Endodermal cell (in vitro differentiated cells): ENCODE measurements at regions not wholly inside any gene's neighbourhood (a gene's known extent, or its start where the extent isn't known, plus 50 kb on each side); places are given as distances from the start of the nearest gene placed in this dataset.

ENCODE experiments used
- DNase-seq: peaks from one replicate; pipeline ENCODE4 v3.0.0-alpha.2; 2017
- H3K27ac ChIP-seq: 2 replicates; pipeline ENCODE4 v1.5.1; 2013; ENCODE audit warnings: mild to moderate bottlenecking, low read depth, low read length, moderate library complexity
- H3K27me3 ChIP-seq: 2 replicates; pipeline ENCODE4 v1.6.1; 2013; ENCODE audit warnings: mild to moderate bottlenecking, low read length, moderate library complexity; ENCODE audit not compliant: insufficient read depth, control insufficient read depth, poor library complexity, severe bottlenecking
- H3K36me3 ChIP-seq: 2 replicates; pipeline ENCODE4 v1.7.0; 2013; ENCODE audit warnings: mild to moderate bottlenecking, low read length, moderate library complexity; ENCODE audit not compliant: control insufficient read depth, insufficient read depth
- H3K4me1 ChIP-seq: one replicate; pipeline ENCODE4 v1.7.0; 2013; ENCODE audit warnings: low read length; ENCODE audit not compliant: control insufficient read depth, insufficient read depth
- H3K4me3 ChIP-seq: 2 replicates; pipeline ENCODE4 v1.5.1; 2013; ENCODE audit warnings: mild to moderate bottlenecking, low read length, moderate library complexity
- H3K9ac ChIP-seq: 2 replicates; pipeline ENCODE4 v1.6.1; 2013; ENCODE audit warnings: mild to moderate bottlenecking, low read length, moderate library complexity; ENCODE audit not compliant: poor library complexity, severe bottlenecking; ENCODE audit errors: extremely low read depth
- H3K9me3 ChIP-seq: 2 replicates; pipeline ENCODE4 v1.6.1; 2013; ENCODE audit warnings: mild to moderate bottlenecking, low read length, moderate library complexity; ENCODE audit not compliant: control insufficient read depth
- H3K27ac Mint-ChIP-seq: 2 replicates; pipeline ENCODE4 v1.8.0; 2020; ENCODE audit warnings: mixed read lengths
- H3K27me3 Mint-ChIP-seq: 2 replicates; pipeline ENCODE4 v1.8.0; 2021; ENCODE audit warnings: mild to moderate bottlenecking, mixed read lengths; ENCODE audit not compliant: insufficient read depth
- H3K36me3 Mint-ChIP-seq: 2 replicates; pipeline ENCODE4 v1.8.0; 2020; ENCODE audit warnings: low read depth, mixed read lengths
- H3K4me1 Mint-ChIP-seq: 2 replicates; pipeline ENCODE4 v1.8.0; 2020; ENCODE audit warnings: mixed read lengths
- H3K4me3 Mint-ChIP-seq: 2 replicates; pipeline ENCODE4 v1.8.0; 2020; ENCODE audit warnings: mild to moderate bottlenecking, moderate library complexity, mixed read lengths
- H3K9me3 Mint-ChIP-seq: 2 replicates; pipeline ENCODE4 v1.8.0; 2020; ENCODE audit warnings: mild to moderate bottlenecking, mixed read lengths
- CTCF ChIP-seq: fragments of 200-600 bp; sonication (generic); conservative IDR thresholded peaks from 2 replicates; pipeline ENCODE4 v1.5.0; 2021; ENCODE audit warnings: antibody characterized with exemption, mild to moderate bottlenecking
- WGBS, 2 experiments: methylation state at CpG; one replicate each; pipeline versions ENCODE4 v1.1.5 to v1.1.7; 2013; ENCODE audit warnings: missing lambda C conversion rate in 2 of 2, mixed read lengths in 1 of 2; ENCODE audit not compliant: insufficient coverage in 1 of 2, insufficient read length in 1 of 2; 5-methylcytosine and 5-hydroxymethylcytosine counted together

GRCh38 chr4:23999714-24000469 is 110.0 kb upstream of the PPARGC1A start:
- peaks cover 9% of the 10 kb centered on the region for H3K27me3 Mint-ChIP-seq
- no peaks in the 10 kb centered on the region for H3K36me3 ChIP-seq
- no peak overlapping the region for H3K4me3 Mint-ChIP-seq
- peaks cover 15% of the 10 kb centered on the region for H3K4me1 ChIP-seq
- peaks cover 23% of the 10 kb centered on the region for H3K27me3 ChIP-seq
- H3K9me3 Mint-ChIP-seq = no peaks in the 10 kb centered on the region
- H3K4me3 ChIP-seq = no peak overlapping the region
- no peak overlapping the region for H3K9ac ChIP-seq
- DNase-seq = no peak
- no peak overlapping the region for H3K27ac ChIP-seq
- peaks cover 5% of the 10 kb centered on the region for H3K9me3 ChIP-seq
- WGBS, 2 experiments = 89 to 93% methylated on average over 12 to 17 of the region's 17 CpGs
- TF ChIP-seq CTCF = no peak
- H3K27ac Mint-ChIP-seq = no peak overlapping the region
- H3K4me1 Mint-ChIP-seq = peaks cover 34% of the 10 kb centered on the region
- H3K36me3 Mint-ChIP-seq = no peaks in the 10 kb centered on the region

GRCh38 chr4:23993373-23993772 is 103.5 kb upstream of the PPARGC1A start:
- no peaks in the 10 kb centered on the region for H3K36me3 Mint-ChIP-seq
- H3K27me3 ChIP-seq = peaks cover 17% of the 10 kb centered on the region

GRCh38 chr4:23991444-23991843 is 101.6 kb upstream of the PPARGC1A start:
- Mint-ChIP-seq H3K36me3 (no peaks in the 10 kb centered on the region), H3K4me1 (peaks cover 17% of the 10 kb centered on the region), H3K27ac (no peak overlapping the region), H3K9me3 (no peaks in the 10 kb centered on the region), H3K27me3 (peaks cover 9% of the 10 kb centered on the region), H3K4me3 (no peak overlapping the region)
- Histone ChIP-seq H3K27ac (no peak overlapping the region), H3K4me1 (no peaks in the 10 kb centered on the region), H3K9me3 (no peaks in the 10 kb centered on the region), H3K9ac (no peak overlapping the region), H3K27me3 (peaks cover 15% of the 10 kb centered on the region), H3K36me3 (no peaks in the 10 kb centered on the region), H3K4me3 (no peak overlapping the region)
- TF ChIP-seq CTCF = no peak
- 73 to 100% methylated on average over 1 of the region's 1 CpG for WGBS, 2 experiments
- DNase-seq = no peak

More at GRCh38 chr4:23993373-23993772, 103.5 kb upstream of the PPARGC1A start:
- TF ChIP-seq CTCF = no peak
- H3K27ac ChIP-seq = no peak overlapping the region
- no peak overlapping the region for H3K9ac ChIP-seq
- H3K4me1 ChIP-seq = no peaks in the 10 kb centered on the region
- no peak overlapping the region for H3K4me3 ChIP-seq
- Mint-ChIP-seq H3K27me3 (peaks cover 9% of the 10 kb centered on the region), H3K27ac (no peak overlapping the region), H3K4me1 (peaks cover 13% of the 10 kb centered on the region), H3K9me3 (no peaks in the 10 kb centered on the region), H3K4me3 (no peak overlapping the region)
- DNase-seq = no peak
- peaks cover 5% of the 10 kb centered on the region for H3K9me3 ChIP-seq
- 92 to 100% methylated on average over 1 of the region's 1 CpG for WGBS, 2 experiments
- H3K36me3 ChIP-seq = no peaks in the 10 kb centered on the region
